GM19239 (cell line): ENCODE measurements at regions not wholly inside any gene's neighbourhood (a gene's known extent, or its start where the extent isn't known, plus 50 kb on each side); places are given as distances from the start of the nearest gene placed in this dataset.

Source experiments
- DNase-seq: peaks from one replicate; pipeline ENCODE4 v3.0.0; 2011; ENCODE audit warnings: low spot score; ENCODE audit not compliant: insufficient read length
- FAIRE-seq: peaks from 2 replicates; lab custom pipeline; 2011; peaks lifted over from hg19 to GRCh38; lab: Jason Lieb, UNC

- FAIRE-seq = no peak
Observed at GRCh38 chr10:129415215-129416140, 51.6 kb upstream of the MGMT start.

GRCh38 chr10:129416155-129416554 is 50.9 kb upstream of the MGMT start:
- DNase-seq = no peak
- FAIRE-seq = no peak

More at GRCh38 chr10:129415215-129416140, 51.6 kb upstream of the MGMT start:
- DNase-seq = no peak

- FAIRE-seq (no peak), DNase-seq (no peak)
Observed at GRCh38 chr10:129416956-129417765, 49.9 kb upstream of the MGMT start.
